SJSA1 (cell line): ENCODE measurements at regions not wholly inside any gene's neighbourhood (a gene's known extent, or its start where the extent isn't known, plus 50 kb on each side); places are given as distances from the start of the nearest gene placed in this dataset.

ENCODE experiments used
- DNase-seq, 2 experiments: peaks; one replicate each; pipeline ENCODE4 v3.0.0-alpha.2; 2015 to 2020; ENCODE audit warnings: low spot score in 2 of 2, low read depth in 1 of 2
- H3K27ac ChIP-seq: fragments of 250-450 bp; sonication (Bioruptor Pico); 2 replicates; pipeline ENCODE4 v1.5.1; 2020; ENCODE audit warnings: mild to moderate bottlenecking, moderate library complexity
- H3K27me3 ChIP-seq: fragments of 250-450 bp; sonication (Bioruptor Pico); replicated peaks from 2 replicates; pipeline ENCODE4 v1.5.1; 2020; ENCODE audit warnings: mild to moderate bottlenecking, moderate library complexity
- H3K36me3 ChIP-seq: fragments of 250-450 bp; sonication (Bioruptor Pico); 2 replicates; pipeline ENCODE4 v1.5.1; 2020; ENCODE audit warnings: mild to moderate bottlenecking
- H3K4me1 ChIP-seq: fragments of 250-450 bp; sonication (Bioruptor Pico); replicated peaks from 2 replicates; pipeline ENCODE4 v1.6.1; 2021; ENCODE audit warnings: mild to moderate bottlenecking
- H3K4me3 ChIP-seq: fragments of 250-450 bp; sonication (Bioruptor Pico); 2 replicates; pipeline ENCODE4 v1.5.1; 2020; ENCODE audit warnings: mild to moderate bottlenecking
- H3K9me3 ChIP-seq: fragments of 250-450 bp; sonication (Bioruptor Pico); replicated peaks from 2 replicates; pipeline ENCODE4 v1.5.1; 2020; ENCODE audit warnings: mild to moderate bottlenecking

- H3K27ac ChIP-seq = no peak overlapping the region
- no peaks in the 10 kb centered on the region for H3K27me3 ChIP-seq
- DNase-seq = no peak
- no peaks in the 10 kb centered on the region for H3K36me3 ChIP-seq
- no peaks in the 10 kb centered on the region for H3K4me1 ChIP-seq
- H3K9me3 ChIP-seq = no peaks in the 10 kb centered on the region
- H3K4me3 ChIP-seq = no peak overlapping the region
These were observed 121.4 kb upstream of the TMEM161B start for GRCh38 chr5:88390096-88390441.

GRCh38 chr5:88389338-88390095 lies 120.9 kb upstream of the TMEM161B start:
- Histone ChIP-seq H3K4me3 (no peak overlapping the region), H3K27me3 (no peaks in the 10 kb centered on the region), H3K27ac (no peak overlapping the region), H3K4me1 (no peaks in the 10 kb centered on the region), H3K9me3 (no peaks in the 10 kb centered on the region), H3K36me3 (no peaks in the 10 kb centered on the region)
- DNase-seq = no peak

GRCh38 chr5:88388476-88389337 lies 120.1 kb upstream of the TMEM161B start:
- Histone ChIP-seq H3K36me3 (no peaks in the 10 kb centered on the region), H3K9me3 (no peaks in the 10 kb centered on the region), H3K4me1 (no peaks in the 10 kb centered on the region), H3K27ac (no peak overlapping the region), H3K4me3 (no peak overlapping the region), H3K27me3 (no peaks in the 10 kb centered on the region)
- no peak for DNase-seq

GRCh38 chr5:88384886-88385285 lies 116.2 kb upstream of the TMEM161B start:
- Histone ChIP-seq H3K9me3 (no peaks in the 10 kb centered on the region), H3K27ac (no peak overlapping the region), H3K27me3 (no peaks in the 10 kb centered on the region), H3K4me1 (no peaks in the 10 kb centered on the region), H3K4me3 (no peak overlapping the region), H3K36me3 (no peaks in the 10 kb centered on the region)
- no peak for DNase-seq

GRCh38 chr5:88380332-88380731 lies 111.7 kb upstream of the TMEM161B start:
- no peaks in the 10 kb centered on the region for H3K4me1 ChIP-seq
- H3K27ac ChIP-seq = no peak overlapping the region
- no peak for DNase-seq
- H3K27me3 ChIP-seq = no peaks in the 10 kb centered on the region
- H3K9me3 ChIP-seq = no peaks in the 10 kb centered on the region
- H3K36me3 ChIP-seq = no peaks in the 10 kb centered on the region
- H3K4me3 ChIP-seq = no peak overlapping the region

GRCh38 chr5:88377705-88378656 lies 109.3 kb upstream of the TMEM161B start:
- Histone ChIP-seq H3K27me3 (no peaks in the 10 kb centered on the region), H3K4me3 (no peak overlapping the region), H3K9me3 (no peaks in the 10 kb centered on the region), H3K4me1 (no peaks in the 10 kb centered on the region), H3K36me3 (no peaks in the 10 kb centered on the region), H3K27ac (no peak overlapping the region)
- no peak for DNase-seq

- Histone ChIP-seq H3K9me3 (no peaks in the 10 kb centered on the region), H3K36me3 (no peaks in the 10 kb centered on the region), H3K27me3 (no peaks in the 10 kb centered on the region), H3K27ac (no peak overlapping the region), H3K4me3 (no peak overlapping the region), H3K4me1 (no peaks in the 10 kb centered on the region)
- no peak for DNase-seq
These were observed 108.6 kb upstream of the TMEM161B start for GRCh38 chr5:88377240-88377639.

GRCh38 chr5:88376728-88377127 lies 108.1 kb upstream of the TMEM161B start:
- no peak for DNase-seq
- Histone ChIP-seq H3K4me1 (no peaks in the 10 kb centered on the region), H3K36me3 (no peaks in the 10 kb centered on the region), H3K27me3 (no peaks in the 10 kb centered on the region), H3K9me3 (no peaks in the 10 kb centered on the region), H3K27ac (no peak overlapping the region), H3K4me3 (no peak overlapping the region)

- H3K4me3 ChIP-seq = no peak overlapping the region
- no peaks in the 10 kb centered on the region for H3K4me1 ChIP-seq
- H3K9me3 ChIP-seq = no peaks in the 10 kb centered on the region
- no peaks in the 10 kb centered on the region for H3K36me3 ChIP-seq
- no peaks in the 10 kb centered on the region for H3K27me3 ChIP-seq
- H3K27ac ChIP-seq = no peak overlapping the region
- no peak for DNase-seq
These were observed 105.7 kb upstream of the TMEM161B start for GRCh38 chr5:88374391-88374790.

GRCh38 chr5:88370824-88371223 lies 102.2 kb upstream of the TMEM161B start:
- no peaks in the 10 kb centered on the region for H3K9me3 ChIP-seq
- no peaks in the 10 kb centered on the region for H3K4me1 ChIP-seq
- DNase-seq = no peak
- no peaks in the 10 kb centered on the region for H3K27me3 ChIP-seq
- no peaks in the 10 kb centered on the region for H3K36me3 ChIP-seq
- no peak overlapping the region for H3K27ac ChIP-seq
- H3K4me3 ChIP-seq = no peak overlapping the region

GRCh38 chr5:88368201-88368600 lies 99.6 kb upstream of the TMEM161B start:
- H3K9me3 ChIP-seq = no peaks in the 10 kb centered on the region
- no peaks in the 10 kb centered on the region for H3K27me3 ChIP-seq
- no peaks in the 10 kb centered on the region for H3K36me3 ChIP-seq
- H3K4me1 ChIP-seq = no peaks in the 10 kb centered on the region
- DNase-seq = no peak
- no peak overlapping the region for H3K4me3 ChIP-seq
- H3K27ac ChIP-seq = no peak overlapping the region

- H3K36me3 ChIP-seq = no peaks in the 10 kb centered on the region
- no peaks in the 10 kb centered on the region for H3K27me3 ChIP-seq
- H3K9me3 ChIP-seq = no peaks in the 10 kb centered on the region
- H3K4me3 ChIP-seq = no peak overlapping the region
- DNase-seq = no peak
- no peak overlapping the region for H3K27ac ChIP-seq
- no peaks in the 10 kb centered on the region for H3K4me1 ChIP-seq
These were observed 96.3 kb upstream of the TMEM161B start for GRCh38 chr5:88364991-88365390.

- Histone ChIP-seq H3K36me3 (no peaks in the 10 kb centered on the region), H3K27ac (no peak overlapping the region), H3K9me3 (no peaks in the 10 kb centered on the region), H3K4me1 (0 out of 2 replicates have a peak, but pooled peaks cover 3% of the 10 kb centered on the region), H3K4me3 (no peak overlapping the region), H3K27me3 (no peaks in the 10 kb centered on the region)
- no peak for DNase-seq
These were observed 86.9 kb upstream of the TMEM161B start for GRCh38 chr5:88355490-88356050.
